A673 (cell line): ENCODE measurements at regions not wholly inside any gene's neighbourhood (a gene's known extent, or its start where the extent isn't known, plus 50 kb on each side); places are given as distances from the start of the nearest gene placed in this dataset.

Experiments used
- CTCF ChIP-seq: fragments of 300-800, 200-600 bp; sonication (generic); conservative IDR thresholded peaks from 2 replicates; pipeline ENCODE4 v1.5.1; 2017; ENCODE audit warnings: low read depth, mild to moderate bottlenecking, antibody characterized with exemption, low read length, moderate library complexity, mixed read lengths
- EZH2 ChIP-seq: fragments of 200-600 bp; sonication (generic); IDR thresholded peaks from 2 replicates; pipeline ENCODE4 v1.6.1; 2017; ENCODE audit warnings: borderline replicate concordance, low read depth, mild to moderate bottlenecking, mixed read lengths, antibody characterized with exemption, low read length; ENCODE audit not compliant: poor library complexity, severe bottlenecking

GRCh38 chr22:48253573-48253972, 1491.1 kb downstream of the TBC1D22A start:
- no peak for TF ChIP-seq CTCF
- no peak for TF ChIP-seq EZH2
